AG04449 (cell line): ENCODE measurements at regions not wholly inside any gene's neighbourhood (a gene's known extent, or its start where the extent isn't known, plus 50 kb on each side); places are given as distances from the start of the nearest gene placed in this dataset.

Source experiments
- CTCF ChIA-PET: fragments of 350-600 bp; formaldehyde crosslinking; extraction: SDS; loops from one replicate; lab custom pipeline; 2021; ENCODE audit warnings: antibody characterized with exemption; lab: Yijun Ruan, JAX
- POLR2A ChIA-PET: fragments of 400-600, 350-600 bp; formaldehyde crosslinking; extraction: SDS; loops from one replicate; lab custom pipeline; 2020; ENCODE audit warnings: antibody characterized with exemption, inconsistent platforms; lab: Yijun Ruan, JAX
- DNase-seq: peaks from one replicate; pipeline ENCODE4 v3.0.0-alpha.2; 2010; ENCODE audit warnings: low read depth, low spot score
- H3K4me3 ChIP-seq: 2 replicates; pipeline ENCODE4 v1.5.1; 2011; ENCODE audit warnings: low read depth, mild to moderate bottlenecking, control low read depth, low read length
- TF ChIP-seq, protein P1 (sequence below): IDR thresholded peaks from one replicate; pipeline ENCODE4 v1.5.1; 2011; ENCODE audit warnings: mild to moderate bottlenecking, moderate library complexity, low read length, control low read depth, inconsistent platforms; ENCODE audit not compliant: insufficient read depth; ENCODE audit errors: missing control alignments

DNA sequence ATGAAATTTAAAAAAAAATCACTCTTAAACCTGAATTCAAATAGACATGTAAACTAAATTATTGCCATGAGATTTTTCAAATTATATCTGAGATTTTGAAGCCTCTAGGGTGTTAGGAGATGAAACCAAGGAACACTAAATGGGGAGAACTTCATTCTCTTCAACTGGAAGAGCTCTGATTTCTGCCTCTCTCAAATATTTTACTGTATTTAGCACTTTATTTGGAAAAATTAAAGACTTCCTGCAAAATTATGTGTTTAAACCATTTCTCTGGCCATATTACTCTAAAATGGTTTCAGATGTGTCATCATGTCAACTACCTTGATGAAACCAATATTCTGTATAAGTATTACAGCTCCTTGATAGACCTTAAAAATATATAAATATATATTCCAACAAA, 1571.6 kb upstream of the PRR20A start:
- ChIA-PET POLR2A (no interaction called here), CTCF (no interaction called here)
- TF ChIP-seq, protein P1, sequence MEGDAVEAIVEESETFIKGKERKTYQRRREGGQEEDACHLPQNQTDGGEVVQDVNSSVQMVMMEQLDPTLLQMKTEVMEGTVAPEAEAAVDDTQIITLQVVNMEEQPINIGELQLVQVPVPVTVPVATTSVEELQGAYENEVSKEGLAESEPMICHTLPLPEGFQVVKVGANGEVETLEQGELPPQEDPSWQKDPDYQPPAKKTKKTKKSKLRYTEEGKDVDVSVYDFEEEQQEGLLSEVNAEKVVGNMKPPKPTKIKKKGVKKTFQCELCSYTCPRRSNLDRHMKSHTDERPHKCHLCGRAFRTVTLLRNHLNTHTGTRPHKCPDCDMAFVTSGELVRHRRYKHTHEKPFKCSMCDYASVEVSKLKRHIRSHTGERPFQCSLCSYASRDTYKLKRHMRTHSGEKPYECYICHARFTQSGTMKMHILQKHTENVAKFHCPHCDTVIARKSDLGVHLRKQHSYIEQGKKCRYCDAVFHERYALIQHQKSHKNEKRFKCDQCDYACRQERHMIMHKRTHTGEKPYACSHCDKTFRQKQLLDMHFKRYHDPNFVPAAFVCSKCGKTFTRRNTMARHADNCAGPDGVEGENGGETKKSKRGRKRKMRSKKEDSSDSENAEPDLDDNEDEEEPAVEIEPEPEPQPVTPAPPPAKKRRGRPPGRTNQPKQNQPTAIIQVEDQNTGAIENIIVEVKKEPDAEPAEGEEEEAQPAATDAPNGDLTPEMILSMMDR: no peak
- no peak overlapping the region for H3K4me3 ChIP-seq
- no peak for DNase-seq

DNA sequence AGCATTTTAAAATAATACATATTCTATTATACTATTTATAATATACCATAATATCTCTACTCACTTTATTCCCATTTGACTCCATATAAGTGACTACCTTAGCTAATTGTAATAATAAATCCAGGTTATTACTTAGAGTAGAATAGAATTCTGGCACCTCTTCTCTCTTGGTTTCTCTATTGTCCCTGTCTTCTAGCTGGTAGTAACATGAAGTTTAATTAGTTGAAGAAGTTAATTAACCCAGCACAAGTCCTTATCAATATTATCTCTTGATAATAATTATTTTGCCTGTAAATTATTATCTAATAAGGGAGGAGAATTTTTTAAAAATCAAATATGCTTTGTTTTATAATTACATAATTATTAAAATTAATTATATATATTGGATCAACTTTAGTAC, 1571.2 kb upstream of the PRR20A start:
- TF ChIP-seq, protein P1: no peak
- no peak overlapping the region for H3K4me3 ChIP-seq
- POLR2A ChIA-PET: no interaction called here
- DNase-seq: no peak
- CTCF ChIA-PET: no interaction called here

DNA sequence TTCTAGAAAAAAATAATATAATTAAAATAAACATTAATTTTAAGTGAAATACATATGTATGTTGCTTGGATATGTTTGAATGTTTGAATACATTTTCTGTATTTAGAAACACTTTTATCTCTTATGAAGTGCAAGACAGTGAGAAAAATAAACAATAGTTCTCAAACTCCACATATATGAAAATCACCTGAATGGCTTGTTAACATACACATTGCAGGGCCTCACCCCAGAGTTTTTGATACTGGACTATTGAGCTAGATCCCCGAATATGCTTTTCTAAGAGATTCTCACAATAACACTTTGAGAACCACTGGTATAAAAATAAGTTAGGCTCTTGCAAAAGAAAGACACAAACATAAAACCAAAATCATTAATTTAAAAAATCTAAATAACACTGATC, 1570.3 kb upstream of the PRR20A start:
- ChIA-PET CTCF (no interaction called here), POLR2A (no interaction called here)
- TF ChIP-seq, protein P1: no peak

DNA sequence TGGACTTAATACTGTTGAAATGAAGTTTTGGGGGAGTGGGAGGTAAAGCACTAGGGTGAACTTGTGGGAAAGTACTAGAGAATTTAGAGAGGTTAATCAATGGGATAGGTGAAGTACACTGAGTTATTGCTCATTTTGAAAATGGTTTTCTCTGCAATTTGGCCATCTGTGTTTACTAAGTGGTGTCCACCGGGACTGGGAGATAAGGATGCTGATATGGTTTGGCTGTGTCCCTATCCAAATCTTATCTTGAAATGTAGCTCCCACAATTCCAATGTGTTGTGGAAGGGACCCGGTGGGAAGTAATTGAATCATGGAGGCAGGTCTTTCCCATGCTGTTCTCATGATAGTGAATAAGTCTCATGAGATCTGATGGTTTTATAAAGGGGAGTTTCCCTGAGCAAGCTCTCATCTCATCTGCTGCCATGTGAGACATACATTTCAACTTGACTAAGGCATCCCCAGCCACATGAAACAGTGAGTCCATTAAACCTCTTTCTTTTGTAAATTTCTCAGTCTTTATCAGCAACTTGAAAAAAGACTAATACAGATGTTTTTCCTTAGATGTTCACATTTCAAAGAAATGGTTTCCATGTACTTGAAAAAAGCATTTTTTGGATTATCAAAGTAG, 1569.4 kb upstream of the PRR20A start:
- ChIA-PET POLR2A (no interaction called here), CTCF (no interaction called here)
- H3K4me3 ChIP-seq: no peak overlapping the region
- no peak for DNase-seq
- TF ChIP-seq, protein P1: no peak

More for the DNA sequence above, 1570.3 kb upstream of the PRR20A start:
- H3K4me3 ChIP-seq: no peak overlapping the region
- no peak for DNase-seq

DNA sequence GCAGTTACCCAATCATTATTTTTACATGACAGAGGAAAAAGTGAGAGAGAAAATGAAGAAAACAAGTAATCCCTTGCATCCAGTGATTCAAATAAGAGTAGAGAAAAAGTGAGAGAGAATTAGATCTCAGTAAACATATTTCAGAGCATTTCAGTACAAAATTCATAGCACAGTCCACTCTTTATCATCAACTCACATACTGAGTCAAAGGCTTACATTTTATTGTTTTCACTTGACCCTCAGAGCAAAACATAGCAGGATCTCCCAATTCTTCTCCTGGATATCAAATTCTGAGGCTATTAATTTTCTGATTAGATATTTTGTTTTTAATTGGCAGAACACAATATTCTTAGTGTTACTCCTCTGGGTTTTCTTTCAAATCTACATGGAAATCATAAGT, 1568.3 kb upstream of the PRR20A start:
- POLR2A ChIA-PET: no interaction called here
- no peak for DNase-seq
- CTCF ChIA-PET: no interaction called here
- TF ChIP-seq, protein P1: no peak
- no peak overlapping the region for H3K4me3 ChIP-seq

DNA sequence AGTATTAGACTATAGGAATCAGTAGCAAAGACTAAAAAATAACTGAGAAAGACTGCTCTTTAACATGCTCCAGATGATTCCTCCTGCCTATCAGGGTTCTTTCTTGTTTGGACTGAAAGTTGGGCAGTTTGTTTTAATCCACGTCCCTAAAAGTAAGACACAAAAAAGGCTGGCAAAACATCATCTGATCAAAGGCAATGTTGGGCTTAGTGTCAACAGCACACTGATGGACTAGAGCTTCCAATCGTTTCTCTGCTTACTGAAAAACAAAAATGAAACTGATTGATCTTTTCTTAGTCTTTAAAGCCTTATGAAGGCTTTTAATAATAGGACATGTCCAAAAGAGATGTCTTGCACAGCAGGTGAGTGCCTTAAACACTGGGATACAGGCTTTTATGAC, 1567.9 kb upstream of the PRR20A start:
- CTCF ChIA-PET: no interaction called here
- POLR2A ChIA-PET: no interaction called here
- TF ChIP-seq, protein P1: no peak
- DNase-seq: no peak
- H3K4me3 ChIP-seq: no peak overlapping the region
